Thymus (tissue), 11 donors: ENCODE measurements at regions not wholly inside any gene's neighbourhood (a gene's known extent, or its start where the extent isn't known, plus 50 kb on each side); places are given as distances from the start of the nearest gene placed in this dataset.

ENCODE experiments used
- DNase-seq, 9 donors: peaks; one replicate each; pipeline ENCODE4 v3.0.0-alpha.2; 2013; ENCODE audit warnings: low spot score in 9 of 9, low read depth in 6 of 9, missing footprints in 1 of 9
- H3K27ac ChIP-seq, 2 donors: one replicate each; pipeline ENCODE4 v1.5.1; 2013; ENCODE audit warnings: control low read depth in 1 of 2, low read depth in 1 of 2, low read length in 1 of 2, mild to moderate bottlenecking in 1 of 2, moderate library complexity in 1 of 2
- H3K27me3 ChIP-seq, 2 donors: one replicate each; pipeline ENCODE4 v1.5.1; 2013; ENCODE audit warnings: low read length in 1 of 2; ENCODE audit not compliant: control insufficient read depth in 2 of 2, insufficient read depth in 1 of 2
- H3K36me3 ChIP-seq, 2 donors: one replicate each; pipeline ENCODE4 v1.5.1; 2013; ENCODE audit warnings: low read length in 1 of 2, mild to moderate bottlenecking in 1 of 2, moderate library complexity in 1 of 2; ENCODE audit not compliant: control insufficient read depth in 2 of 2, insufficient read depth in 2 of 2
- H3K4me1 ChIP-seq, 2 donors: one replicate each; pipeline ENCODE4 v1.5.1; 2013; ENCODE audit warnings: low read length in 2 of 2; ENCODE audit not compliant: control insufficient read depth in 2 of 2, insufficient read depth in 2 of 2
- H3K4me3 ChIP-seq, 2 donors: one replicate each; pipeline ENCODE4 v1.5.1; 2013; ENCODE audit warnings: low read length in 2 of 2, control low read depth in 1 of 2, mild to moderate bottlenecking in 1 of 2
- H3K9me3 ChIP-seq, 2 donors: one replicate each; pipeline ENCODE4 v1.5.1; 2013; ENCODE audit warnings: low read length in 1 of 2, mild to moderate bottlenecking in 1 of 2; ENCODE audit not compliant: control insufficient read depth in 2 of 2, insufficient read depth in 1 of 2
- WGBS: extraction: QIAGEN DNeasy Blood & Tissue Kit; methylation state at CpG from one replicate; pipeline ENCODE4 v1.1.7; 2013; 5-methylcytosine and 5-hydroxymethylcytosine counted together
- donor health status: healthy.

DNA sequence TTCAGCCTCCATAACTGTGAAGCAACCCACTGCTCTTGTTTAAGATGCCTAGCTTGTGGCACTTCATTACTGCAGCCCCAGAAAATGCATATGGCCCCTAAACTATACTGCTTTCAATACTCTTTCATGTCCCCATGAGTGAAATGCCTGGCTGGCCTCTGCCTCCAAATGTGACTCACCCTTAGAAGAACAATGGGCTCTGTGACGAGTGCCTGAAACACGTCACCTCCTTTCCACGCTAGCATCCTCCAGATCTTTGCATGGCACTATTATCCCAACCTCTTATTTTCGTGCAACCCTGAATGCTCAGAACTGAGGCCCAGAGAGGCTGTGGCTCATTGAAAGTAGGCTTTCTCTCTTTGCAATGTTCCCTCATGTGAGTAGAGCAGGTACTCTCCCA lies 233.1 kb downstream of the CBLN1 start:
- H3K4me3 ChIP-seq = no peak overlapping the region
- no peaks in the 10 kb centered on the region for H3K27me3 ChIP-seq
- WGBS = 79% methylated on average over 4 of the region's 4 CpGs
- DNase-seq = no peak
- H3K36me3 ChIP-seq = no peaks in the 10 kb centered on the region
- no peak overlapping the region for H3K27ac ChIP-seq
- no peaks in the 10 kb centered on the region for H3K9me3 ChIP-seq
- no peaks in the 10 kb centered on the region for H3K4me1 ChIP-seq

DNA sequence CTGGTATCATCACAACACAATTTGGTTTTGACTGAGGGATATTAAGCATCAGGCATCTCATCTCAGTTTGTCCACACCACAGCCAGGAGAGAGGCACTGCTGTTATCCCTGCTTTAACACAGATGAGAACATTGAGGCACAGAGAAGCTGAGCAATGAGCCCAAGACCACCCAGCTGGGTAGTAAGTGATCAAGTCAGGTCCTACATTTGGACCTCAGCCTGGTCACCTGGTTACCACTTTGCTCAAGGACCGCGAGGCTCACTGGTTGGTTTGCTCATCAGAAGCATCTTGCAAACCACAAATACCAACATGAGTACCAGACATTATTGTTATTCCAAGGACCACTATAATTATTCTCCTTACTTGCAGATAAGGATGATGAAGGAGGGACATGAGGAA lies 245.5 kb downstream of the CBLN1 start:
- no peak for DNase-seq
- no peaks in the 10 kb centered on the region for H3K27me3 ChIP-seq
- H3K4me1 ChIP-seq = no peaks in the 10 kb centered on the region
- H3K36me3 ChIP-seq = no peaks in the 10 kb centered on the region
- no peak overlapping the region for H3K27ac ChIP-seq
- H3K9me3 ChIP-seq = no peaks in the 10 kb centered on the region
- WGBS = 95% methylated on average over 2 of the region's 2 CpGs
- no peak overlapping the region for H3K4me3 ChIP-seq

DNA sequence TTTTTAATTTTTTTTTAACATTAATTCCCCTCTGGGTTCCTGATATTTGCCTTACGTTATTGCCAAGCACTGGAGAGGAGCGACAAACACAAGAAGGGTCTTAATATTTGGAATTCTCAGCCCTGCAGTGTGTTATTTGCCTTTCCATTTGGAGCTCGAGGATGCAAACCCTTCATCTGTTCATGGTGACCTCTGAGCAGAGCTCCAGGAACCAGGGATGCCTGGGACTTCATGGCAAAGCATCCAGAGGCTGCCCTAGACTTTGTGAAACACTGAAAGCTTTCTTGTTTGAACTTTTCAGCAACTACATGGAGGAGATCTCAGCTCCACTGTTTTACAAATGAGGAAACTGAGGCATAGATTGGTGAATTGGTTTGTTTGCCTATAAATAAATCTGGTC lies 254.2 kb downstream of the CBLN1 start:
- no peaks in the 10 kb centered on the region for H3K36me3 ChIP-seq
- no peaks in the 10 kb centered on the region for H3K4me1 ChIP-seq
- H3K27ac ChIP-seq = no peak overlapping the region
- WGBS = 78% methylated on average over 3 of the region's 3 CpGs
- DNase-seq = no peak
- H3K9me3 ChIP-seq = no peaks in the 10 kb centered on the region
- no peaks in the 10 kb centered on the region for H3K27me3 ChIP-seq
- no peak overlapping the region for H3K4me3 ChIP-seq

DNA sequence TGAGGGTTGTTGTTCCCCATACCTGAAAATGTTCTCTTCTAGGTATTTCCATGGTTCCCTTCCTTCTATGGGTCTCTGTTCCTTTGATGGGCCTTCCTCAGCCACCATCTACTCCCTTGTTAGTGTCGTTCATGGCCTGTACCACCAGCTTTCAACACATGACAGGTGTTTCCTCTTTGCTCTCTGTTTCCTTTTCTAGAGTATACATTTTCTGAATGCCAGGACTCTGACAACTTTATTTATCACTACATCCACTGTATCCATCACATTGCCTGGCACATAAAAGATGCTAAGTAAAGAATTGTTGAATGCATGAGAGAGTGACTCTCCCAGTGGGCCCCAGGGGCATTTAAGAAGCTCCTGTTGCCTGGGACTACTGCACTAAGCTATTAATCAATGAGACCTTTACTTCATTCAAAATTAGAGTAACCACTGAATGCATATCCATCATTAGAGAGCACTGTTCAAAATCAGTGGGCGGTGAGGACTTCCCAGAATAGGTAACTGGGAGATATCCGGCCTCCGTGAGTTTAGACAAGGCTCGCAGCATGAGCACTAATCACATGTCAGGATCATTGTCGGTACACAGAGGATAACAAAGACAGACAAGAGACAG lies 255.0 kb downstream of the CBLN1 start:
- Histone ChIP-seq H3K4me3 (no peak overlapping the region), H3K36me3 (no peaks in the 10 kb centered on the region), H3K27ac (no peak overlapping the region), H3K4me1 (no peaks in the 10 kb centered on the region), H3K9me3 (no peaks in the 10 kb centered on the region), H3K27me3 (no peaks in the 10 kb centered on the region)
- DNase-seq = no peak
- WGBS = 73% methylated on average over 6 of the region's 6 CpGs

DNA sequence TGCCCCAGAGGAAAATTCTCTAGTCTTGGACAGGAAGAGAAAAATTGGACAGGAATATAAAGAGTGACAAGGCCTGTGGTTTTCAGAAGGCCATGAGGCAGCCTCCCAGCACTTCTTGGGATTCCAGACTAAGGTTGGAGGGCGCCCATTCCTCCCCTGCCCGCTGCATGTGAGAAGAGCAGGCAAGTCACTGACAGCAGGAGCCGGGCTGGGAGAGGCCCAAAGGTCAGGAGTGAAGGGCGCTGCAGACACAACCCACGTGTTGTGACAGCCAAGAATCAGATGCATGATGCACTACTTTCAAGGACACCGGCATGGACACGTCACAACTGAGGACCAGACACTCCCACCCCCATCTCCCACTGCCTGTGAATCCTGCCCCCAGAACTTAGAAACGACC lies 256.7 kb downstream of the CBLN1 start:
- DNase-seq = no peak
- H3K27ac ChIP-seq = no peak overlapping the region
- H3K36me3 ChIP-seq = no peaks in the 10 kb centered on the region
- H3K4me3 ChIP-seq = no peak overlapping the region
- WGBS = 91% methylated on average over 8 of the region's 8 CpGs
- no peaks in the 10 kb centered on the region for H3K4me1 ChIP-seq
- no peaks in the 10 kb centered on the region for H3K9me3 ChIP-seq
- peaks cover 0 to under 1% of the 10 kb centered on the region in 2 donors for H3K27me3 ChIP-seq

DNA sequence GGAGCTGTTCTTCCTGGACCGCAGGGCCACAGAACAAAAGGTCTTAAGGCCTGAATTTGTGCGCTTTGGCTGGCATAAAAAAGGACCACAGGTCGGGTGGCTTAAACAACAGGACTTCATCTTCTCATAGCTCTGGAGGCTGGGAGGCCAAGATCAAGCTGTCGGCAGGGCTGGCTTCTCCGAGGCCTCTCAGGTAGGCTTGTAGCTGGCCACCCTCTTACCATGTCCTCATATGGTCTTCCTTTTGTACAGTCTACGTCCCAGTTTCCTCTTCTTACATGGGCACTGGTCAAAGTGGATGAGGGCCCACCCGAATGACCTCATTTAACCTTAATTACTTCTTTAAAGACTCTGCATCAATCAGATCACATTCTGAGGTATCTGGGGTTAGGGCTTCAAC lies 257.6 kb downstream of the CBLN1 start:
- Histone ChIP-seq H3K9me3 (no peaks in the 10 kb centered on the region), H3K4me1 (no peaks in the 10 kb centered on the region), H3K27ac (no peak overlapping the region), H3K36me3 (no peaks in the 10 kb centered on the region), H3K27me3 (peaks cover 0 to 3% of the 10 kb centered on the region in 2 donors), H3K4me3 (no peak overlapping the region)
- no peak for DNase-seq
- 90% methylated on average over 7 of the region's 7 CpGs for WGBS

DNA sequence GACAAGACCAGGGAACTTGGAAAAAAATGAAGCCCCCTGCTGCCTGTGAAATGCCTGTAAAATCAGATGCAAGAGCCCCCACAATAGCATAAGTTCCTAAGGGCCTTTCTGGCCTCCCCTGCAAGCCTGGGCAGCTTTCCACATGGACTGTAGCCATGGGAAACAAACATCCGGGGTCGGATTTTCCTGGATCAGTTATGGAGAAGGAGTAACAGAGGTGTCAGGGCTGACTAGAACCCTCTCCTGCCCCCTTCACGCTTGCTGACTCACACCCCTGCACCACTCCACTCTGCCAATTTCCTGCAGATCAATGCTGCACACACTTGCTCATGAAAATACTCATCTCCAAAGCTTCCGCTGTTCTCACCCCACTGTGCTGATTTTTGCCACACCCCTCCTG lies 258.6 kb downstream of the CBLN1 start:
- no peak for DNase-seq
- Histone ChIP-seq H3K27ac (no peak overlapping the region), H3K9me3 (no peaks in the 10 kb centered on the region), H3K4me1 (no peaks in the 10 kb centered on the region), H3K36me3 (no peaks in the 10 kb centered on the region), H3K27me3 (peaks cover 0 to 3% of the 10 kb centered on the region in 2 donors), H3K4me3 (no peak overlapping the region)
- WGBS = 60% methylated on average over 4 of the region's 4 CpGs

DNA sequence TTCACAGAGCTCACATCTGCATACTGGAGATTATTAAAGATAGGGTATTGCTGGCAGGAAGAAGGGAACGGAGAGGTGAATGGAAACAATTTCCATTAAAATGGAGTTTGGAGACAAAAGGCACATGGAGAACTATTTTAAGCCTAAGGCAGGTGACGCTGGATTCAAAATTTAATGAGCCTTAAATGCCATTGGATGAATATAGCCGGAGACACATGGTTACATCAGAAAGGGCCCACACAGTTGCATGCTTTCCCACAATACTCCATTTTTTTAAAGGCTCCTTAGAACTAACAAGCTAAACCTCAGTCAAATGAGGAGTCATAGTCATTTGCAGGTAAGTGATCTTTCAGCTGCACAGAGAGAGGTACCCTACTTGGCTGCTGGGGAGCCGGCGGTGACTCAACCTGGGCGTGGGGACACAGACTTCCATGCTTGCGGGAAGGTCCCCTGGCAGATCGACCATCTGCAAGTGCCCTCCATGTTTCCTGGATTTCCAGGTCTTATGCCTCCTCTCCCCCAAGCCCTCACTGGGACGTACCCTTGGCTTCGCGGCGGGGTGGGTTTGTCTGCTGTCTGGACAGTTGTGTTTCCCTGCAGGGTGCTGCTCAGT lies 259.2 kb downstream of the CBLN1 start:
- 87% methylated on average over 12 of the region's 12 CpGs for whole genome bisulfite sequencing
- Histone ChIP-seq H3K9me3 (no peaks in the 10 kb centered on the region), H3K4me1 (no peaks in the 10 kb centered on the region), H3K27me3 (peaks cover 0 to 3% of the 10 kb centered on the region in 2 donors), H3K36me3 (no peaks in the 10 kb centered on the region), H3K27ac (no peak overlapping the region), H3K4me3 (no peak overlapping the region)
- DNase-seq = no peak

DNA sequence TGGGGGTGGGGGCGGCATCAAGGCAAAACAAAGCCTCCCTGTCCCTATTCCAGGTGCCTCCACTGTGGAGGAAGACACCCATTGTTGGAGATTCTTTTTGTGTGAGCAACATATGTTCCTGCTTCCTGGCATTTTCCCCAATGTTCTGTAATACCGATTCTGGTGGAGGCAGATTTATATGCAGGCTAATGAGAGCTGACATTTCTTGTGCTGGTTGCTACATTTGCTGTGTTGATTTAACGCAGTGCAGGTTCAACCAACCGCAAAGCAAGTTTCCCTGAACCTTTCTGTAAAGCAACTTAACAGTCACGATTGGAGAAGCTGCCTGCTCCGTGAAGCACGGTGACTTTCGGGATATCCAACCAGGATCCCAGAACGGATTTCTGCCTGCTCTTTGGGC lies 260.5 kb downstream of the CBLN1 start:
- H3K36me3 ChIP-seq = no peaks in the 10 kb centered on the region
- H3K9me3 ChIP-seq = no peaks in the 10 kb centered on the region
- H3K27ac ChIP-seq = no peak overlapping the region
- DNase-seq = no peak
- H3K4me1 ChIP-seq = no peaks in the 10 kb centered on the region
- peaks cover 0 to 3% of the 10 kb centered on the region in 2 donors for H3K27me3 ChIP-seq
- 41% methylated on average over 9 of the region's 9 CpGs for WGBS
- H3K4me3 ChIP-seq = no peak overlapping the region
